ENCODE measurements at regions not wholly inside any gene's neighbourhood (a gene's known extent, or its start where the extent isn't known, plus 50 kb on each side); places are given as distances from the start of the nearest gene placed in this dataset.

- no peak overlapping the region for H3K4me3 ChIP-seq
- H3K9me3 ChIP-seq, result no peaks in the 10 kb centered on the region
- ATAC-seq (no peak), DNase-seq (no peak)
- no peaks in the 10 kb centered on the region for H3K27me3 ChIP-seq
- in situ Hi-C loops (cut with MboI; ENCODE audit: low sequenced_read_pairs in 4 of 4), result no loop called here
- no peak overlapping the region for H3K27ac ChIP-seq
- H3K36me3 ChIP-seq, result no peaks in the 10 kb centered on the region
- intact Hi-C loops (cut with DNase I; ENCODE audit: low total_unique reads), result no loop called here
- TF ChIP-seq POLR2A (IDR thresholded peaks at IDR 0.05) (no peak), CTCF (IDR thresholded peaks at IDR 0.05 in 4 of 5, conservative IDR thresholded peaks at IDR 0.05 in 1 of 5) (no peak)
- H3K4me1 ChIP-seq, result no peaks in the 10 kb centered on the region
Measured at GRCh38 chrX:42978655-42979379, 200.9 kb upstream of the PPP1R2C start.

GRCh38 chrX:42988700-42989099 lies 210.7 kb upstream of the PPP1R2C start:
- DNase-seq (no peak), ATAC-seq (no peak)
- no peak for TF ChIP-seq CTCF (IDR thresholded peaks at IDR 0.05 in 4 of 5, conservative IDR thresholded peaks at IDR 0.05 in 1 of 5)
- no peak for TF ChIP-seq POLR2A (IDR thresholded peaks at IDR 0.05)
- in situ Hi-C loops (cut with MboI; ENCODE audit: low sequenced_read_pairs in 4 of 4) (no loop called here), intact Hi-C loops (cut with DNase I; ENCODE audit: low total_unique reads) (no loop called here)
- Histone ChIP-seq H3K9me3 (no peaks in the 10 kb centered on the region), H3K36me3 (no peaks in the 10 kb centered on the region), H3K4me1 (no peaks in the 10 kb centered on the region), H3K27me3 (no peaks in the 10 kb centered on the region), H3K4me3 (no peak overlapping the region), H3K27ac (no peak overlapping the region)

- Histone ChIP-seq H3K27me3 (no peaks in the 10 kb centered on the region), H3K9me3 (no peaks in the 10 kb centered on the region), H3K36me3 (no peaks in the 10 kb centered on the region), H3K27ac (no peak overlapping the region), H3K4me3 (no peak overlapping the region), H3K4me1 (no peaks in the 10 kb centered on the region)
- TF ChIP-seq POLR2A (IDR thresholded peaks at IDR 0.05) (no peak), CTCF (IDR thresholded peaks at IDR 0.05 in 4 of 5, conservative IDR thresholded peaks at IDR 0.05 in 1 of 5) (no peak)
- no peak for DNase-seq
- intact Hi-C loops (cut with DNase I; ENCODE audit: low total_unique reads) (no loop called here), in situ Hi-C loops (cut with MboI; ENCODE audit: low sequenced_read_pairs in 4 of 4) (no loop called here)
- ATAC-seq, result no peak
Measured at GRCh38 chrX:42992199-42992943, 214.4 kb upstream of the PPP1R2C start.

- TF ChIP-seq CTCF (IDR thresholded peaks at IDR 0.05 in 4 of 5, conservative IDR thresholded peaks at IDR 0.05 in 1 of 5) (no peak), POLR2A (IDR thresholded peaks at IDR 0.05) (no peak)
- intact Hi-C loops (cut with DNase I; ENCODE audit: low total_unique reads), result no loop called here
Measured at GRCh38 chrX:42996861-42997260, 218.9 kb upstream of the PPP1R2C start.

More at GRCh38 chrX:42996861-42997260, 218.9 kb upstream of the PPP1R2C start:
- H3K27me3 ChIP-seq, result no peaks in the 10 kb centered on the region
- no peaks in the 10 kb centered on the region for H3K36me3 ChIP-seq
- no peaks in the 10 kb centered on the region for H3K4me1 ChIP-seq
- H3K9me3 ChIP-seq, result no peaks in the 10 kb centered on the region
- in situ Hi-C loops (cut with MboI; ENCODE audit: low sequenced_read_pairs in 4 of 4), result no loop called here
- no peak overlapping the region for H3K27ac ChIP-seq
- no peak overlapping the region for H3K4me3 ChIP-seq
- DNase-seq (no peak), ATAC-seq (no peak)
